Caco-2 (cell line): ENCODE measurements at regions not wholly inside any gene's neighbourhood (a gene's known extent, or its start where the extent isn't known, plus 50 kb on each side); places are given as distances from the start of the nearest gene placed in this dataset.

ENCODE experiments used
- BruUV-seq: library from RNA; stranded (reverse); fragments of 400-500 nt; replicated peaks from 2 replicates; lab custom pipeline; 2021; lab: Mats Ljungman, UMichigan
- CTCF ChIA-PET: fragments of 300-600 bp; sonication (Branson Sonifier 250); formaldehyde crosslinking; loops from one replicate; lab custom pipeline; 2022; ENCODE audit warnings: antibody characterized with exemption; lab: Charles Lee
- POLR2A ChIA-PET: fragments of 300-600 bp; sonication (Branson Sonifier 250); formaldehyde crosslinking; loops from one replicate; lab custom pipeline; 2022; ENCODE audit warnings: antibody characterized with exemption; lab: Charles Lee
- DNase-seq, 2 experiments: peaks; one replicate each; pipeline versions ENCODE4 v3.0.0 to v3.0.0-alpha.2; 2020 to 2022
- H3K27me3 ChIP-seq: replicated peaks from 2 replicates; pipeline ENCODE4 v1.6.0; 2011; ENCODE audit warnings: low read length; ENCODE audit not compliant: control insufficient read depth, insufficient read depth
- H3K36me3 ChIP-seq: 2 replicates; pipeline ENCODE4 v1.5.1; 2011; ENCODE audit warnings: low read length; ENCODE audit not compliant: control insufficient read depth, insufficient read depth
- H3K4me1 ChIP-seq: fragments of 250-450 bp; sonication (Bioruptor Pico); 2 replicates; pipeline ENCODE4 v1.5.1; 2020; ENCODE audit warnings: mild to moderate bottlenecking
- H3K4me3 ChIP-seq: 2 replicates; pipeline ENCODE4 v1.5.1; 2011; ENCODE audit warnings: low read depth, mild to moderate bottlenecking, control low read depth, low read length
- H3K9me3 ChIP-seq: fragments of 250-450 bp; sonication (Bioruptor Pico); 2 replicates; pipeline ENCODE4 v1.5.1; 2020; ENCODE audit warnings: mild to moderate bottlenecking, moderate library complexity
- H3K27ac Mint-ChIP-seq: one replicate; pipeline ENCODE4 v1.8.0; 2022; ENCODE audit warnings: mixed read lengths; ENCODE audit not compliant: unreplicated experiment
- H3K27me3 Mint-ChIP-seq: one replicate; pipeline ENCODE4 v1.8.0; 2022; ENCODE audit warnings: mixed read lengths; ENCODE audit not compliant: insufficient read depth, unreplicated experiment
- H3K36me3 Mint-ChIP-seq: one replicate; pipeline ENCODE4 v1.8.0; 2022; ENCODE audit warnings: mild to moderate bottlenecking, mixed read lengths; ENCODE audit not compliant: insufficient read depth, unreplicated experiment
- H3K4me1 Mint-ChIP-seq: one replicate; pipeline ENCODE4 v1.8.0; 2022; ENCODE audit warnings: low read depth, mixed read lengths; ENCODE audit not compliant: unreplicated experiment
- H3K4me3 Mint-ChIP-seq: one replicate; pipeline ENCODE4 v1.8.0; 2022; ENCODE audit warnings: mild to moderate bottlenecking, moderate library complexity, mixed read lengths; ENCODE audit not compliant: unreplicated experiment
- H3K9me3 Mint-ChIP-seq: one replicate; pipeline ENCODE4 v1.8.0; 2022; ENCODE audit warnings: mixed read lengths; ENCODE audit not compliant: unreplicated experiment
- CTCF ChIP-seq, 2 experiments: fragments of 200-600 bp in 1 of 2; IDR thresholded peaks; 1 replicate in 1 of 2; 2 replicates in 1 of 2; pipeline versions ENCODE4 v1.5.1 to v1.8.0; 2011 to 2022; ENCODE audit warnings: antibody characterized with exemption in 1 of 2, control low read depth in 1 of 2, inconsistent platforms in 1 of 2, low read depth in 1 of 2, low read length in 1 of 2, mild to moderate bottlenecking in 1 of 2, moderate library complexity in 1 of 2; ENCODE audit not compliant: insufficient read depth in 1 of 2, severe bottlenecking in 1 of 2, unreplicated experiment in 1 of 2
- intact Hi-C: fragments of 100-400 bp; cut with micrococcal nuclease; formaldehyde crosslinking; loops from one replicate; pipeline ENCODE4 v1.10.0; 2022; ENCODE audit not compliant: unreplicated experiment

DNA sequence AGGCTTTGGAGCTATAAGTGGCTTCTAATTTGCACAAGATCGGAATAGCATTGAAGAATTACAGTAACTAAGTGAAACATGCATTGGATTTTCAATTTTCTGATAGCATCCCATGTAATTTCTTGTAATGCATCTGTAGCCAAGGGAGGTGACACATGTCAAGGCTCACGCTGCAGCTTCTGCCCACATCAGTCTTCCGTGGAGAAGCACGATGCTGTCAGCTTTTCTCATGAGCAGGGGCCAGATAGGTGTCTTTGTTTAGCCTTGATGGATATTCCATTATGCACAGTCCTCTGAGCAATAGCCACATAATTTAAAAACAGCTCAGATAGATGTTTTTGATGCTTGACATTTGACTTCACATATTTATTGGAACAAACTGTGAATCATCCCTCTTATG, 1046.9 kb upstream of the EEF2KMT start:
- H3K4me1 Mint-ChIP-seq = no peaks in the 10 kb centered on the region
- CTCF ChIA-PET = no interaction called here
- H3K27ac Mint-ChIP-seq = no peak overlapping the region
- H3K36me3 ChIP-seq = no peaks in the 10 kb centered on the region
- no peaks in the 10 kb centered on the region for H3K36me3 Mint-ChIP-seq
- H3K4me1 ChIP-seq = no peaks in the 10 kb centered on the region
- H3K27me3 Mint-ChIP-seq = peaks cover 13% of the 10 kb centered on the region
- no peak for DNase-seq
- intact Hi-C loops = no loop called here
- H3K9me3 Mint-ChIP-seq = peaks cover 9% of the 10 kb centered on the region
- POLR2A ChIA-PET = no interaction called here
- H3K4me3 Mint-ChIP-seq = no peak overlapping the region
- H3K9me3 ChIP-seq = no peaks in the 10 kb centered on the region
- H3K27me3 ChIP-seq = no peaks in the 10 kb centered on the region
- TF ChIP-seq CTCF (IDR thresholded peaks at IDR 0.05; ENCODE audit: insufficient read depth in 1 of 2, low read depth in 1 of 2, low read length in 1 of 2, severe bottlenecking in 1 of 2, unreplicated experiment in 1 of 2) = no peak
- no peak overlapping the region for H3K4me3 ChIP-seq
- no TSS peak for BruUV-seq

GRCh38 chr16:6143020-6143419, 1045.4 kb upstream of the EEF2KMT start:
- ChIA-PET CTCF (no interaction called here), POLR2A (no interaction called here)
- Mint-ChIP-seq H3K27me3 (peaks cover 16% of the 10 kb centered on the region), H3K36me3 (no peaks in the 10 kb centered on the region), H3K4me3 (no peak overlapping the region), H3K9me3 (peaks cover 9% of the 10 kb centered on the region), H3K27ac (no peak overlapping the region), H3K4me1 (no peaks in the 10 kb centered on the region)
- no peaks in the 10 kb centered on the region for H3K9me3 ChIP-seq
- no peaks in the 10 kb centered on the region for H3K27me3 ChIP-seq
- H3K4me1 ChIP-seq = no peaks in the 10 kb centered on the region
- BruUV-seq = no TSS peak
- H3K36me3 ChIP-seq = no peaks in the 10 kb centered on the region
- no peak for DNase-seq
- H3K4me3 ChIP-seq = no peak overlapping the region
- intact Hi-C loops = no loop called here
- no peak for TF ChIP-seq CTCF (IDR thresholded peaks at IDR 0.05; ENCODE audit: insufficient read depth in 1 of 2, low read depth in 1 of 2, low read length in 1 of 2, severe bottlenecking in 1 of 2, unreplicated experiment in 1 of 2)

- Histone ChIP-seq H3K27me3 (no peaks in the 10 kb centered on the region), H3K9me3 (no peaks in the 10 kb centered on the region), H3K36me3 (no peaks in the 10 kb centered on the region), H3K4me1 (no peaks in the 10 kb centered on the region), H3K4me3 (no peak overlapping the region)
- H3K27me3 Mint-ChIP-seq = peaks cover 9% of the 10 kb centered on the region
- no peaks in the 10 kb centered on the region for H3K36me3 Mint-ChIP-seq
- ChIA-PET CTCF (no interaction called here), POLR2A (no interaction called here)
- no peak overlapping the region for H3K4me3 Mint-ChIP-seq
- no peaks in the 10 kb centered on the region for H3K9me3 Mint-ChIP-seq
- H3K4me1 Mint-ChIP-seq = no peaks in the 10 kb centered on the region
- H3K27ac Mint-ChIP-seq = no peak overlapping the region
- BruUV-seq = no TSS peak
- intact Hi-C loops = no loop called here
- DNase-seq = no peak
- no peak for TF ChIP-seq CTCF (IDR thresholded peaks at IDR 0.05; ENCODE audit: insufficient read depth in 1 of 2, low read depth in 1 of 2, low read length in 1 of 2, severe bottlenecking in 1 of 2, unreplicated experiment in 1 of 2)
Observed at GRCh38 chr16:6133009-6133557, 1035.5 kb upstream of the EEF2KMT start.
